Left renal cortex interstitium (tissue), 4 donors: ENCODE measurements at regions not wholly inside any gene's neighbourhood (a gene's known extent, or its start where the extent isn't known, plus 50 kb on each side); places are given as distances from the start of the nearest gene placed in this dataset.
"Not testable (repeated sequence)": the region's sequence is repeated elsewhere in the genome, so short reads cannot be mapped to it uniquely, and the experiment has no call there.

Experiments used
- DNase-seq, 4 donors: peaks; one replicate each; pipeline ENCODE4 v3.0.0-alpha.2; 2013; ENCODE audit warnings: low read depth in 4 of 4, low spot score in 2 of 4, missing footprints in 1 of 4

GRCh38 chr2:39487398-39488250 lies 50.5 kb upstream of the MAP4K3 start:
- DNase-seq = no peak

- no peak for DNase-seq
Measured at GRCh38 chr2:39488450-39488849, 51.4 kb upstream of the MAP4K3 start.

- DNase-seq = no peak
Measured at GRCh38 chr2:39490586-39490985, 53.5 kb upstream of the MAP4K3 start.

- DNase-seq = no peak
Measured at GRCh38 chr2:39491653-39492052, 54.6 kb upstream of the MAP4K3 start.

GRCh38 chr2:39492095-39492590 lies 55.1 kb upstream of the MAP4K3 start:
- no peak for DNase-seq

- no peak for DNase-seq
Measured at GRCh38 chr2:39492716-39493115, 55.6 kb upstream of the MAP4K3 start.

- DNase-seq = no peak
Measured at GRCh38 chr2:39494784-39495251, 57.7 kb upstream of the MAP4K3 start.

GRCh38 chr2:39497082-39497801 lies 60.2 kb upstream of the MAP4K3 start:
- DNase-seq = peak in 1 of 4 donors; percentile 41

GRCh38 chr2:39498176-39498575 lies 61.1 kb upstream of the MAP4K3 start:
- DNase-seq = not testable (repeated sequence)

GRCh38 chr2:39498786-39499185 lies 61.7 kb upstream of the MAP4K3 start:
- no peak for DNase-seq

- no peak for DNase-seq
Measured at GRCh38 chr2:39499336-39499735, 62.3 kb upstream of the MAP4K3 start.

- DNase-seq = no peak
Measured at GRCh38 chr2:39501412-39501811, 64.3 kb upstream of the MAP4K3 start.

- DNase-seq = no peak
Measured at GRCh38 chr2:39503277-39503676, 66.2 kb upstream of the MAP4K3 start.

GRCh38 chr2:39504790-39505335 lies 67.8 kb upstream of the MAP4K3 start:
- peak in 1 of 4 donors; percentile 40 for DNase-seq

GRCh38 chr2:39506215-39506614 lies 69.1 kb upstream of the MAP4K3 start:
- no peak for DNase-seq

- DNase-seq = peak in 1 of 4 donors; percentile 47
Measured at GRCh38 chr2:39508198-39508597, 71.1 kb upstream of the MAP4K3 start.

GRCh38 chr2:39510140-39510539 lies 73.1 kb upstream of the MAP4K3 start:
- peak in 1 of 4 donors; percentile 29 for DNase-seq

GRCh38 chr2:39511219-39511604 lies 74.1 kb upstream of the MAP4K3 start:
- DNase-seq = no peak

- DNase-seq = peak in 1 of 4 donors; percentile 34
Measured at GRCh38 chr2:39511605-39512433, 74.7 kb upstream of the MAP4K3 start.

GRCh38 chr2:39512434-39512935 lies 75.4 kb upstream of the MAP4K3 start:
- no peak for DNase-seq
